SK-N-MC (cell line): ENCODE measurements at regions not wholly inside any gene's neighbourhood (a gene's known extent, or its start where the extent isn't known, plus 50 kb on each side); places are given as distances from the start of the nearest gene placed in this dataset.

ENCODE experiments used
- EZH2 ChIP-seq: fragments of 200-600 bp; sonication (generic); IDR thresholded peaks from one replicate; pipeline ENCODE4 v1.6.1; 2017; ENCODE audit warnings: antibody characterized with exemption
- FOXP2 ChIP-seq: optimal IDR thresholded peaks from 2 replicates; pipeline ENCODE3; 2011; ENCODE audit warnings: mild to moderate bottlenecking, moderate library complexity; ENCODE audit not compliant: insufficient read depth; ENCODE audit errors: extremely low read length, control extremely low read depth
- POLR2AphosphoS5 ChIP-seq: IDR thresholded peaks from 2 replicates; pipeline ENCODE4 v1.6.1; 2012; ENCODE audit warnings: mild to moderate bottlenecking, low read depth, low read length, borderline replicate concordance

DNA sequence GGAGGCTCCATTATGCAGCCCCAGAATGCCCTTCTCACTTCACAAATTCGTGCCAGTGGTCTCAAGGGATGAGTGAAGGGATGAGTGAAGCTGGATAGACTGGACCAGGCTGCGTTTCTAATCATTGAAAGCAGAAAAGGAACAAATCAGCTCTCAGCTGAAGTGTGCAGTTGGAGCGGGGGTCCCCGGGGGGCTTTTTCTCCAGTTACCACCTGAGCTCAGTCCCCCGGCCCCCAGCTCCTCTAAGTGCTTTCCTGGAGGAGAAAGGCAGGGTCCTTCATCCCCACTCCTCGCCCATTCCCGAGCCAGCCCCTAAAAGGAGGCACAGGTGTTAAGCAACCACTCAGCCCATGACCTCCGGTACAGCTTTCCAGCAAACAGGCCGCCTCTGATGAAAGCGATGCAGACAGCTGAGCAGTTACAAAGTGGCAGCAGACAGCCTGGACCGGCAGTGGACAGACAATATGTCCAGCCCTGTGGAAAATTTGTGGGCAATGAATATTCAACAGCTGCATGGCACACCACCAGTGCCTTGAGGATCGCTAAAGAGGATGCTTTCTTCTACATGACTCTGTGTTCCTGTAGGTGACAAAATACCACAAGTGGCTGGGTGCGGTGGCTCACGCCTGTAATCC, 110.7 kb upstream of the UBL3 start:
- TF ChIP-seq POLR2AphosphoS5, result no peak
- TF ChIP-seq FOXP2, result no peak
- no peak for TF ChIP-seq EZH2
